HEK293 (cell line): ENCODE measurements at regions not wholly inside any gene's neighbourhood (a gene's known extent, or its start where the extent isn't known, plus 50 kb on each side); places are given as distances from the start of the nearest gene placed in this dataset.

Experiments used
- HOXA7 ChIP-seq: sonication (generic); formaldehyde crosslinking; IDR thresholded peaks from 2 replicates; pipeline ENCODE4 v1.8.1; 2022; ENCODE audit warnings: missing genetic modification reagents, borderline replicate concordance
- PRDM6 ChIP-seq: fragments of 450-650 bp; formaldehyde crosslinking; IDR thresholded peaks from 2 replicates; pipeline ENCODE4 v1.5.1; 2017; ENCODE audit warnings: missing biosample characterization, missing genetic modification characterization
- ZNF169 ChIP-seq: fragments of 450-650 bp; formaldehyde crosslinking; IDR thresholded peaks from 2 replicates; pipeline ENCODE4 v1.5.1; 2016; ENCODE audit warnings: missing biosample characterization, missing genetic modification characterization
- ZNF214 ChIP-seq: fragments of 450-650 bp; formaldehyde crosslinking; IDR thresholded peaks from 2 replicates; pipeline ENCODE4 v1.5.1; 2017; ENCODE audit warnings: missing biosample characterization, mild to moderate bottlenecking, missing genetic modification characterization, borderline replicate concordance
- ZNF274 ChIP-seq, 2 experiments: fragments of 200-500 bp in 1 of 2; fragments of 450-650 bp in 1 of 2; sonication (Bioruptor generic) in 1 of 2; formaldehyde crosslinking in 1 of 2; IDR thresholded peaks; 2 replicates each; pipeline versions ENCODE4 v1.5.1 to v1.6.1; 2014 to 2016; ENCODE audit warnings: borderline replicate concordance in 1 of 2, inconsistent platforms in 1 of 2, low read length in 1 of 2, missing biosample characterization in 1 of 2, missing genetic modification characterization in 1 of 2
- ZNF549 ChIP-seq: fragments of 450-650 bp; IDR thresholded peaks from 2 replicates; pipeline ENCODE4 v1.5.1; 2018; ENCODE audit warnings: missing biosample characterization, missing genetic modification characterization, mild to moderate bottlenecking, inconsistent platforms, moderate library complexity
- ZNF561 ChIP-seq: fragments of 450-650 bp; IDR thresholded peaks from 2 replicates; pipeline ENCODE4 v1.5.1; 2018; ENCODE audit warnings: missing biosample characterization, missing genetic modification characterization, borderline replicate concordance
- ZNF776 ChIP-seq: fragments of 450-650 bp; formaldehyde crosslinking; IDR thresholded peaks from 2 replicates; pipeline ENCODE4 v1.5.0; 2017; ENCODE audit warnings: missing biosample characterization, missing genetic modification characterization, borderline replicate concordance
- TF ChIP-seq, protein P1 (sequence below): fragments of 450-650 bp; formaldehyde crosslinking; conservative IDR thresholded peaks from 2 replicates; pipeline ENCODE4 v1.5.1; 2016; ENCODE audit warnings: low read depth, missing biosample characterization, missing genetic modification characterization
- TF ChIP-seq, protein P2 (sequence below): fragments of 450-650 bp; formaldehyde crosslinking; IDR thresholded peaks from 2 replicates; pipeline ENCODE4 v1.5.1; 2016; ENCODE audit warnings: missing biosample characterization, missing genetic modification characterization
- TF ChIP-seq, protein P3 (sequence below): sonication (generic); formaldehyde crosslinking; IDR thresholded peaks from 2 replicates; pipeline ENCODE4 v1.8.1; 2022; ENCODE audit warnings: mild to moderate bottlenecking, moderate library complexity, missing genetic modification reagents

DNA sequence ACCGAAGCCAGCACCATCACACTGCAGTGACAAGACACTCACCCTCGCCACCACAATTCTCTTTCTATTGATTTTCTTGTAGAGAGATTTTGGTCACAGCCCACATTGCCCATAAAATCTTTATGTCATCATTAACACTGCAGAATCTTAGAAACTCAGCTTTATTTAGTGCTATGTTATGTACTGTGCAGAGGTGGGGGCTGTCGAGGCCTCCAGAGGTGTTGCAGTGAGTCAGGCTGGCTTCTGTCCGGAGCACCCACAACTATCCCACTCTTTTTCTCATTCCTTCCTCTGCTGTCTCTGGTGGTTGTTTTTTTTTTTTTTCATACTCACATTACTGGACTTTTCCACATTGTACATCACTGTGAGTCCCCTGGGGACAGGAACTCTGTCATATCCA is 677.4 kb upstream of the HS6ST1 start:
- TF ChIP-seq, protein P1, sequence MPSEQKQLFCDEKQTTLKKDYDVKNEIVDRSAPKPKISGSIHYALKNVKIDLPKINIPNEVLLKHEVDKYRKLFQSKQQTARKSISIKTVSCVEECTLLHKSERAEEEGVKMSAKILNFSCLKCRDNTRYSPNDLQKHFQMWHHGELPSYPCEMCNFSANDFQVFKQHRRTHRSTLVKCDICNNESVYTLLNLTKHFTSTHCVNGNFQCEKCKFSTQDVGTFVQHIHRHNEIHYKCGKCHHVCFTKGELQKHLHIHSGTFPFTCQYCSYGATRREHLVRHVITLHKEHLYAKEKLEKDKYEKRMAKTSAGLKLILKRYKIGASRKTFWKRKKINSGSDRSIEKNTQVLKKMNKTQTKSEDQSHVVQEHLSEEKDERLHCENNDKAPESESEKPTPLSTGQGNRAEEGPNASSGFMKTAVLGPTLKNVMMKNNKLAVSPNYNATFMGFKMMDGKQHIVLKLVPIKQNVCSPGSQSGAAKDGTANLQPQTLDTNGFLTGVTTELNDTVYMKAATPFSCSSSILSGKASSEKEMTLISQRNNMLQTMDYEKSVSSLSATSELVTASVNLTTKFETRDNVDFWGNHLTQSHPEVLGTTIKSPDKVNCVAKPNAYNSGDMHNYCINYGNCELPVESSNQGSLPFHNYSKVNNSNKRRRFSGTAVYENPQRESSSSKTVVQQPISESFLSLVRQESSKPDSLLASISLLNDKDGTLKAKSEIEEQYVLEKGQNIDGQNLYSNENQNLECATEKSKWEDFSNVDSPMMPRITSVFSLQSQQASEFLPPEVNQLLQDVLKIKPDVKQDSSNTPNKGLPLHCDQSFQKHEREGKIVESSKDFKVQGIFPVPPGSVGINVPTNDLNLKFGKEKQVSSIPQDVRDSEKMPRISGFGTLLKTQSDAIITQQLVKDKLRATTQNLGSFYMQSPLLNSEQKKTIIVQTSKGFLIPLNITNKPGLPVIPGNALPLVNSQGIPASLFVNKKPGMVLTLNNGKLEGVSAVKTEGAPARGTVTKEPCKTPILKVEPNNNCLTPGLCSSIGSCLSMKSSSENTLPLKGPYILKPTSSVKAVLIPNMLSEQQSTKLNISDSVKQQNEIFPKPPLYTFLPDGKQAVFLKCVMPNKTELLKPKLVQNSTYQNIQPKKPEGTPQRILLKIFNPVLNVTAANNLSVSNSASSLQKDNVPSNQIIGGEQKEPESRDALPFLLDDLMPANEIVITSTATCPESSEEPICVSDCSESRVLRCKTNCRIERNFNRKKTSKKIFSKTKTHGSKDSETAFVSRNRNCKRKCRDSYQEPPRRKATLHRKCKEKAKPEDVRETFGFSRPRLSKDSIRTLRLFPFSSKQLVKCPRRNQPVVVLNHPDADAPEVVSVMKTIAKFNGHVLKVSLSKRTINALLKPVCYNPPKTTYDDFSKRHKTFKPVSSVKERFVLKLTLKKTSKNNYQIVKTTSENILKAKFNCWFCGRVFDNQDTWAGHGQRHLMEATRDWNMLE (tag by site-specific recombination): no peak
- TF ChIP-seq, protein P2, sequence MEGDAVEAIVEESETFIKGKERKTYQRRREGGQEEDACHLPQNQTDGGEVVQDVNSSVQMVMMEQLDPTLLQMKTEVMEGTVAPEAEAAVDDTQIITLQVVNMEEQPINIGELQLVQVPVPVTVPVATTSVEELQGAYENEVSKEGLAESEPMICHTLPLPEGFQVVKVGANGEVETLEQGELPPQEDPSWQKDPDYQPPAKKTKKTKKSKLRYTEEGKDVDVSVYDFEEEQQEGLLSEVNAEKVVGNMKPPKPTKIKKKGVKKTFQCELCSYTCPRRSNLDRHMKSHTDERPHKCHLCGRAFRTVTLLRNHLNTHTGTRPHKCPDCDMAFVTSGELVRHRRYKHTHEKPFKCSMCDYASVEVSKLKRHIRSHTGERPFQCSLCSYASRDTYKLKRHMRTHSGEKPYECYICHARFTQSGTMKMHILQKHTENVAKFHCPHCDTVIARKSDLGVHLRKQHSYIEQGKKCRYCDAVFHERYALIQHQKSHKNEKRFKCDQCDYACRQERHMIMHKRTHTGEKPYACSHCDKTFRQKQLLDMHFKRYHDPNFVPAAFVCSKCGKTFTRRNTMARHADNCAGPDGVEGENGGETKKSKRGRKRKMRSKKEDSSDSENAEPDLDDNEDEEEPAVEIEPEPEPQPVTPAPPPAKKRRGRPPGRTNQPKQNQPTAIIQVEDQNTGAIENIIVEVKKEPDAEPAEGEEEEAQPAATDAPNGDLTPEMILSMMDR (tag by site-specific recombination): no peak
- TF ChIP-seq ZNF776 (tag by site-specific recombination) (no peak), PRDM6 (tag by site-specific recombination) (no peak), HOXA7 (CRISPR knock-in tag) (no peak), ZNF561 (tag by site-specific recombination) (no peak), ZNF169 (no peak), ZNF214 (tag by site-specific recombination) (no peak), ZNF549 (no peak), ZNF274 (IDR thresholded peaks at IDR 0.05; ENCODE audit: low read length) (no peak), ZNF274 (tag by site-specific recombination; IDR thresholded peaks at IDR 0.05; ENCODE audit: borderline replicate concordance) (no peak)
- TF ChIP-seq, protein P3, sequence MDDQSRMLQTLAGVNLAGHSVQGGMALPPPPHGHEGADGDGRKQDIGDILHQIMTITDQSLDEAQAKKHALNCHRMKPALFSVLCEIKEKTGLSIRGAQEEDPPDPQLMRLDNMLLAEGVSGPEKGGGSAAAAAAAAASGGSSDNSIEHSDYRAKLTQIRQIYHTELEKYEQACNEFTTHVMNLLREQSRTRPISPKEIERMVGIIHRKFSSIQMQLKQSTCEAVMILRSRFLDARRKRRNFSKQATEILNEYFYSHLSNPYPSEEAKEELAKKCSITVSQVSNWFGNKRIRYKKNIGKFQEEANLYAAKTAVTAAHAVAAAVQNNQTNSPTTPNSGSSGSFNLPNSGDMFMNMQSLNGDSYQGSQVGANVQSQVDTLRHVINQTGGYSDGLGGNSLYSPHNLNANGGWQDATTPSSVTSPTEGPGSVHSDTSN (CRISPR knock-in tag): no peak
